Activated CD8-positive, alpha-beta T cell treated with anti-CD3 and anti-CD28 coated beads, Interleukin-2, amount 10 ng/mL, durations not matched to agents 7 days and 5 days (primary cell): ENCODE measurements at regions not wholly inside any gene's neighbourhood (a gene's known extent, or its start where the extent isn't known, plus 50 kb on each side); places are given as distances from the start of the nearest gene placed in this dataset.

ENCODE experiments used
- ATAC-seq: fragments of 150-1000 bp; cut with Tn5 transposase; one replicate; pipeline ENCODE4 v1.10.0; 2021; ENCODE audit warnings: moderate library complexity
- CTCF ChIA-PET: fragments of 350-600 bp; sonication (Branson Sonifier 250); formaldehyde crosslinking; loops from one replicate; lab custom pipeline; 2021; ENCODE audit warnings: antibody characterized with exemption; lab: Charles Lee
- POLR2A ChIA-PET: fragments of 350-600 bp; sonication (Branson Sonifier 250); formaldehyde crosslinking; loops from one replicate; lab custom pipeline; 2021; ENCODE audit warnings: antibody characterized with exemption; lab: Charles Lee
- DNase-seq: peaks from one replicate; pipeline ENCODE4 v3.0.0-alpha.2; 2020
- H3K27ac Mint-ChIP-seq: one replicate; pipeline ENCODE4 v1.8.0; 2021; ENCODE audit warnings: mild to moderate bottlenecking, mixed read lengths
- H3K27me3 Mint-ChIP-seq: one replicate; pipeline ENCODE4 v1.8.0; 2021; ENCODE audit warnings: low read depth, mixed read lengths
- H3K36me3 Mint-ChIP-seq: one replicate; pipeline ENCODE4 v1.8.0; 2021; ENCODE audit warnings: low read depth, mixed read lengths
- H3K4me1 Mint-ChIP-seq: one replicate; pipeline ENCODE4 v1.8.0; 2021; ENCODE audit warnings: low read depth, mixed read lengths
- H3K4me3 Mint-ChIP-seq: one replicate; pipeline ENCODE4 v1.8.0; 2021; ENCODE audit warnings: mild to moderate bottlenecking, mixed read lengths
- H3K9me3 Mint-ChIP-seq: one replicate; pipeline ENCODE4 v1.8.0; 2022; ENCODE audit warnings: mixed read lengths; ENCODE audit not compliant: insufficient read depth

GRCh38 chr13:85076343-85076742 lies 722.9 kb downstream of the SLITRK6 start:
- ChIA-PET POLR2A (no interaction called here), CTCF (no interaction called here)
- DNase-seq, result no peak
- Mint-ChIP-seq H3K4me3 (no peak overlapping the region), H3K9me3 (no peaks in the 10 kb centered on the region), H3K4me1 (no peaks in the 10 kb centered on the region), H3K27ac (no peak overlapping the region), H3K36me3 (no peaks in the 10 kb centered on the region), H3K27me3 (no peaks in the 10 kb centered on the region)
- ATAC-seq, result no peak

DNA sequence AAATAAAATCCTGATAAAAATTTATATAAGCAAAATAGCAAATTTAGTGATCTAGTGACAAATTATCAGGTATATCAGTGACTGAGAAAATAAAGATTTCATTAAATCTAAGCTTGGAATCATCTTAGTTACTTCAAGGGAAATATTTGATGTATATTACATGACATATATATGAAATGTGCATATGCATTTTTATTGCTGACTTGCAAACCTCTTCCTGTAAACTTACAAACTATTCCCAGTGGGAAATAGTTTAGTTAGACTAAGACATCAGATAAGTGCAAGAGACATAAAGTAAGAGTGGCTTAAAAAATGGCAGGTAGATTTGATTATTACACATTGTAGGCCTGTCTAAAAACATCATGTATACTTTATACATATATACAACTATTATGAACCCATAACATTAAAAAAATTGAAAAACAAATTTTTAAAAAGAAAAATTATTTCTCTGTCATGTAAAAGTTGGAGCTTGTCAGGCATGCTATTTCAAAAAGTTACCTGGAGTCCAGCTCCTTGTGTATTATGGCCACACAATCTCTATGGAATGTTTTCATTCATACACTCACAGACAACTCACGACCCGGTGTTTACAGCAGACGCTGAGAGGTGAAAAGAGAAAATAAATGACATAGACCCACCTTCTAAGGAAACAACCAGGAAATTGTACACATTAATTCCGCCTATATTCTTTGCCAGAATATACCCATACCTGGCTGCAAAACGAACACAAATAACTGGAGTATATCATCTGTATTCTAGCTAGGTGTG lies 724.5 kb downstream of the SLITRK6 start:
- Mint-ChIP-seq H3K4me1 (no peaks in the 10 kb centered on the region), H3K36me3 (no peaks in the 10 kb centered on the region)

DNA sequence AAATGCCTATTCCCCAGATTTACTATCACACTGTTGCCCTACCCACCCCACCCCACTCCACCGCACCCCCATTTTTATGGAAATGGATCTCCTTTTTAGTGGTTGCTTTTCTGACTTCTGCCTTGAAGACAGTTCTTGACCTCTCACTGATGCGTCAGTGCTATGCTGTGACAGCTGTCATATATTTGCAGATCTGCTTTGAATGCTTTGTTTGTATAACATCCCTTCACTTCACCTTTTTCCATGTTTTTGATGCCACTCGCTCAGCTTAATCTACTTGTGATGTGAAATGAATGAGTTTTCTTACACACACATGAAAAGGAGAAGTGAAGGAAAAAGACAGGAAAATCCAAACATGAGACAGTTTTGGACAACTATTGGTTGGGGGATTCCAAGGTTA lies 731.0 kb downstream of the SLITRK6 start:
- H3K9me3 Mint-ChIP-seq, result no peaks in the 10 kb centered on the region
- DNase-seq (no peak), ATAC-seq (no peak)
- no peak overlapping the region for H3K4me3 Mint-ChIP-seq
- H3K4me1 Mint-ChIP-seq, result no peaks in the 10 kb centered on the region
- CTCF ChIA-PET, result no interaction called here
- H3K27me3 Mint-ChIP-seq, result no peaks in the 10 kb centered on the region
- H3K27ac Mint-ChIP-seq, result no peak overlapping the region
- H3K36me3 Mint-ChIP-seq, result no peaks in the 10 kb centered on the region
- POLR2A ChIA-PET, result no interaction called here

More for the DNA sequence above, 724.5 kb downstream of the SLITRK6 start:
- DNase-seq (no peak), ATAC-seq (no peak)
- no peak overlapping the region for H3K27ac Mint-ChIP-seq
- CTCF ChIA-PET, result no interaction called here
- H3K27me3 Mint-ChIP-seq, result no peaks in the 10 kb centered on the region
- POLR2A ChIA-PET, result no interaction called here
- no peak overlapping the region for H3K4me3 Mint-ChIP-seq
- H3K9me3 Mint-ChIP-seq, result no peaks in the 10 kb centered on the region

DNA sequence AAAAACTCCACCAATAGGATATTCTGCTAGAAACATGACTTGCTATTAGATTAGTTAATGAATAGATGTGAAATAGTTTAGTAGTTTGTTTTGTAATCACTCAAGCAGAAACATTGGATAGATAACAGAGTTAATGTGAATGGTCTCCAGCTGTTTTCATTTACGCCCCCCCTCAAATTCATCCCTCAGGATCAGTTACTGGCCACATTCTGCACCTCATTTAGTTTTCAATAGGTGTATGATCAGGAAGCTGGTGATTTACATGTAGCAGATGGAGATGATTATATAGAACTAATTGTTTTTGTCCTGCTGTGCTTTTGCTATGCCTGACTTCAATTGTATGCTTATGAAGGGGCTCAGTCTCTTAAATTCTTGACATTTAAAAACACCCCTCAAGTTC lies 759.0 kb downstream of the SLITRK6 start:
- ChIA-PET CTCF (no interaction called here), POLR2A (no interaction called here)
- Mint-ChIP-seq H3K4me1 (no peaks in the 10 kb centered on the region), H3K27me3 (no peaks in the 10 kb centered on the region), H3K27ac (no peak overlapping the region), H3K4me3 (no peak overlapping the region), H3K36me3 (no peaks in the 10 kb centered on the region), H3K9me3 (no peaks in the 10 kb centered on the region)
- ATAC-seq (no peak), DNase-seq (no peak)

DNA sequence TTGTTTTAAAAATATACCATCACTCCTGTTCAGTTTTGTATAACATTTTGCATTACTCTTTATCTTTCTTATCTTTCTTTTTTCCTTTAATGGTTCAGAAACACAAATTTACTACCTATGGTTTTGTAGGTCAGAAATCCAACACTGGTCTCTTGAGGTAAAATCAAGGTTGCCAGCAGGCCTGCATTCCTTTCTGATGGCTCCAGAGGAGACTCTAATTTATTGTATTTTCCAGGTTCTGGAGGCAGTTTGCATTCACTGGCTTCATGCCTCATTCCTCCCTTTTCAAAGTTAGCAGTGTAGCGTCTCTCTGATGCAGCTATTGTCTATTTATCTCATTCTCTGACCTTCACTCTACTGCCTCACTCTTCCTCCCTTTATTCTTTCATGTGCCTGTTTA lies 767.4 kb downstream of the SLITRK6 start:
- Mint-ChIP-seq H3K27me3 (no peaks in the 10 kb centered on the region), H3K27ac (no peak overlapping the region), H3K4me3 (no peak overlapping the region), H3K9me3 (no peaks in the 10 kb centered on the region), H3K4me1 (no peaks in the 10 kb centered on the region), H3K36me3 (no peaks in the 10 kb centered on the region)
- ChIA-PET CTCF (no interaction called here), POLR2A (no interaction called here)
- DNase-seq (no peak), ATAC-seq (no peak)

DNA sequence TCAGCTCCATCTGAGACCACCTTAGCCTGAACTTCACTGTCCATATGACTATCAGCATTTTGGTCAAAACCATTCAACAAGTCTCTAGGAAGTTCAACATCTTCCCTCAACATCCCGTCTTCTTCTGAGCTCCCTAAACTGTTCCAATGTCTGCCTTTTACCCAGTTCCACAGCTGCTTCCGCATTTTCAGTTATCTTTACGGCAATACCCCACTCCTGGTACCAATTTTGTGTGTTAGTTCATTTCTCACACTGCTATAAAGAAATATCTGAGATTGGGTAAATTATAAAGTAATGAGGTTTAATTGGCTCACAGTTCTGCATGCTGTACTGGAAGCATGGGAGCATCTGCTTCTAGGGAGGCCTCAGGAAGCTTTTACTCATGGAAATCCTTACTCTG lies 771.2 kb downstream of the SLITRK6 start:
- CTCF ChIA-PET, result no interaction called here
- no peaks in the 10 kb centered on the region for H3K36me3 Mint-ChIP-seq
- H3K27ac Mint-ChIP-seq, result no peak overlapping the region
- ATAC-seq (no peak), DNase-seq (no peak)
- no peaks in the 10 kb centered on the region for H3K9me3 Mint-ChIP-seq
- H3K27me3 Mint-ChIP-seq, result no peaks in the 10 kb centered on the region
- POLR2A ChIA-PET, result no interaction called here
- no peaks in the 10 kb centered on the region for H3K4me1 Mint-ChIP-seq
- H3K4me3 Mint-ChIP-seq, result no peak overlapping the region

GRCh38 chr13:85019121-85019520 lies 780.1 kb downstream of the SLITRK6 start:
- H3K9me3 Mint-ChIP-seq, result no peaks in the 10 kb centered on the region
- H3K36me3 Mint-ChIP-seq, result no peaks in the 10 kb centered on the region
- no peaks in the 10 kb centered on the region for H3K4me1 Mint-ChIP-seq
- no peak overlapping the region for H3K4me3 Mint-ChIP-seq
- H3K27ac Mint-ChIP-seq, result no peak overlapping the region
- no peaks in the 10 kb centered on the region for H3K27me3 Mint-ChIP-seq
- DNase-seq (no peak), ATAC-seq (no peak)
- POLR2A ChIA-PET, result no interaction called here
- CTCF ChIA-PET, result no interaction called here

- H3K36me3 Mint-ChIP-seq, result no peaks in the 10 kb centered on the region
- POLR2A ChIA-PET, result no interaction called here
- no peak for ATAC-seq
These were observed 786.2 kb downstream of the SLITRK6 start for GRCh38 chr13:85013006-85013405.

GRCh38 chr13:85009447-85009846 lies 789.8 kb downstream of the SLITRK6 start:
- H3K4me1 Mint-ChIP-seq, result no peaks in the 10 kb centered on the region
- ATAC-seq (no peak), DNase-seq (no peak)
- ChIA-PET POLR2A (no interaction called here), CTCF (no interaction called here)
- no peak overlapping the region for H3K4me3 Mint-ChIP-seq
- H3K27ac Mint-ChIP-seq, result no peak overlapping the region
- no peaks in the 10 kb centered on the region for H3K9me3 Mint-ChIP-seq
- no peaks in the 10 kb centered on the region for H3K27me3 Mint-ChIP-seq
- H3K36me3 Mint-ChIP-seq, result no peaks in the 10 kb centered on the region

More at GRCh38 chr13:85013006-85013405, 786.2 kb downstream of the SLITRK6 start:
- Mint-ChIP-seq H3K4me3 (no peak overlapping the region), H3K4me1 (no peaks in the 10 kb centered on the region), H3K9me3 (no peaks in the 10 kb centered on the region), H3K27ac (no peak overlapping the region), H3K27me3 (no peaks in the 10 kb centered on the region)
- DNase-seq, result no peak
- CTCF ChIA-PET, result no interaction called here

DNA sequence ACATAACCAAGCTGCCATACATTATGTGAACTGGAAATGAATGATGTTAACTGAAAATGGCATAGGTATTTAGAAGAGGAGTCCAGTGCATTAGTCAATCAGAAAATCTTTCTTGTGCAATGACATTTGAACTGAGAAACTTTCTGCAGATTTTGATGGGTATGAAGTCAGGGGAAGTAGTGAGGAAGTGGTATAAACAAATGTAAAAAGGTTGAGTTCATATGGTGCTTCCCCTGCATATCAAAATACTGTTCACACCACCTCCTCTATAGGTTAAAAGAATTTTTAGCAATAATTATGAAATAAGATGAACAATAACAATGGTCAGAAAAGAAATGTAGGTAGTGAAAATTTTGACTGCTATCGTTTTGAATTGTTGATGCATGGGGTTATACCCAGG lies 800.0 kb downstream of the SLITRK6 start:
- CTCF ChIA-PET, result no interaction called here
- POLR2A ChIA-PET, result no interaction called here
- no peaks in the 10 kb centered on the region for H3K27me3 Mint-ChIP-seq

GRCh38 chr13:84998681-84999080 lies 800.5 kb downstream of the SLITRK6 start:
- POLR2A ChIA-PET, result no interaction called here
- no peaks in the 10 kb centered on the region for H3K36me3 Mint-ChIP-seq
- H3K4me1 Mint-ChIP-seq, result no peaks in the 10 kb centered on the region
- no peaks in the 10 kb centered on the region for H3K9me3 Mint-ChIP-seq
- no peaks in the 10 kb centered on the region for H3K27me3 Mint-ChIP-seq
- ATAC-seq (no peak), DNase-seq (no peak)
- H3K4me3 Mint-ChIP-seq, result no peak overlapping the region
- CTCF ChIA-PET, result no interaction called here
- H3K27ac Mint-ChIP-seq, result no peak overlapping the region

More for the DNA sequence above, 800.0 kb downstream of the SLITRK6 start:
- ATAC-seq, result no peak
- Mint-ChIP-seq H3K9me3 (no peaks in the 10 kb centered on the region), H3K36me3 (no peaks in the 10 kb centered on the region), H3K4me1 (no peaks in the 10 kb centered on the region), H3K4me3 (no peak overlapping the region), H3K27ac (no peak overlapping the region)
- no peak for DNase-seq

DNA sequence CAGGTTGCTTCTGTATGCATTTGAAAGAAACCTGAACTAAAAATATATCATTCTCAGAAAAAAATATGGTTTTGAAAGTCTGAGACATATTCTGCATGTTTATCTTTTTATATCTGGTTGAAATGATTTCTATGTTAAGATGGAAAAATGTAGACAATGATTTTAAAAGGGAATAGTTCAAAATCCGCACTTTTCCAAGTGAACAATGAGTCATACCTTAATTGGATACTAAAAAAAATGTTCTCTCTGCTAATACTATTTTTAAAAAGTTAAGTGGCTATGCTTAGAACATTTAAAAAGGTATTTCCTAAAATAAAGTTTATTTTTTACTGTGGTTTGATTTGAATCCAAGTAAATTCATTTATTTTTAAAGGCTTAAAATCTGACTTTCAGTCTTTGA lies 801.4 kb downstream of the SLITRK6 start:
- ChIA-PET CTCF (no interaction called here), POLR2A (no interaction called here)
- H3K27ac Mint-ChIP-seq, result no peak overlapping the region
- no peaks in the 10 kb centered on the region for H3K4me1 Mint-ChIP-seq
- no peak overlapping the region for H3K4me3 Mint-ChIP-seq
- H3K9me3 Mint-ChIP-seq, result no peaks in the 10 kb centered on the region
- H3K27me3 Mint-ChIP-seq, result no peaks in the 10 kb centered on the region
- no peak for DNase-seq
- H3K36me3 Mint-ChIP-seq, result no peaks in the 10 kb centered on the region
- no peak for ATAC-seq

- ChIA-PET POLR2A (no interaction called here), CTCF (no interaction called here)
- no peaks in the 10 kb centered on the region for H3K36me3 Mint-ChIP-seq
- no peak for DNase-seq
- no peak for ATAC-seq
- no peak overlapping the region for H3K27ac Mint-ChIP-seq
- H3K4me3 Mint-ChIP-seq, result no peak overlapping the region
- H3K4me1 Mint-ChIP-seq, result no peaks in the 10 kb centered on the region
- no peaks in the 10 kb centered on the region for H3K9me3 Mint-ChIP-seq
- H3K27me3 Mint-ChIP-seq, result no peaks in the 10 kb centered on the region
These were observed 804.6 kb downstream of the SLITRK6 start for GRCh38 chr13:84994582-84994981.
